ENCODE measurements at regions not wholly inside any gene's neighbourhood (a gene's known extent, or its start where the extent isn't known, plus 50 kb on each side); places are given as distances from the start of the nearest gene placed in this dataset.

GRCh38 chr10:111773950-111774349 lies 409.6 kb downstream of the GPAM start:
- H3K4me3 ChIP-seq, result no peak overlapping the region
- no peak for DNase-seq (ENCODE audit: low spot score in 2 of 2)
- H3K27me3 ChIP-seq, result no peaks in the 10 kb centered on the region
- H3K9me3 ChIP-seq, result no peaks in the 10 kb centered on the region
- H3K36me3 ChIP-seq, result no peaks in the 10 kb centered on the region
- H3K27ac ChIP-seq, result no peak overlapping the region
- WGBS, 2 donors, result 76 to 83% methylated on average over 1 of the region's 1 CpG
- no peaks in the 10 kb centered on the region for H3K4me1 ChIP-seq
- no peak for TF ChIP-seq CTCF (IDR thresholded peaks at IDR 0.05)
- TF ChIP-seq POLR2A (IDR thresholded peaks at IDR 0.05), result no peak
- no peak for TF ChIP-seq EP300 (IDR thresholded peaks at IDR 0.05)

- TF ChIP-seq EP300 (IDR thresholded peaks at IDR 0.05) (no peak), CTCF (IDR thresholded peaks at IDR 0.05) (no peak), POLR2A (IDR thresholded peaks at IDR 0.05) (no peak)
- H3K27me3 ChIP-seq, result no peaks in the 10 kb centered on the region
- no peaks in the 10 kb centered on the region for H3K4me1 ChIP-seq
- WGBS, 2 donors, result 78 to 81% methylated on average over 2 of the region's 2 CpGs
- H3K36me3 ChIP-seq, result no peaks in the 10 kb centered on the region
- no peaks in the 10 kb centered on the region for H3K9me3 ChIP-seq
- H3K4me3 ChIP-seq, result no peak overlapping the region
- H3K27ac ChIP-seq, result no peak overlapping the region
- DNase-seq (ENCODE audit: low spot score in 2 of 2), result no peak
These were observed 409.1 kb downstream of the GPAM start for GRCh38 chr10:111774486-111774885.

- H3K4me3 ChIP-seq, result no peak overlapping the region
- TF ChIP-seq CTCF (IDR thresholded peaks at IDR 0.05) (no peak), POLR2A (IDR thresholded peaks at IDR 0.05) (no peak), EP300 (IDR thresholded peaks at IDR 0.05) (no peak)
- H3K9me3 ChIP-seq, result no peaks in the 10 kb centered on the region
- no peak for DNase-seq (ENCODE audit: low spot score in 2 of 2)
- H3K36me3 ChIP-seq, result no peaks in the 10 kb centered on the region
- no peak overlapping the region for H3K27ac ChIP-seq
- WGBS, 2 donors, result 35 to 63% methylated on average over 1 of the region's 1 CpG
- no peaks in the 10 kb centered on the region for H3K27me3 ChIP-seq
- H3K4me1 ChIP-seq, result no peaks in the 10 kb centered on the region
These were observed 399.1 kb downstream of the GPAM start for GRCh38 chr10:111784436-111784835.

GRCh38 chr10:111784946-111785465 lies 398.6 kb downstream of the GPAM start:
- no peak overlapping the region for H3K27ac ChIP-seq

GRCh38 chr10:111785921-111786320 lies 397.6 kb downstream of the GPAM start:
- no peak overlapping the region for H3K4me3 ChIP-seq
- H3K9me3 ChIP-seq, result no peaks in the 10 kb centered on the region
- no peak overlapping the region for H3K27ac ChIP-seq
- TF ChIP-seq POLR2A (IDR thresholded peaks at IDR 0.05), result no peak
- no peak for TF ChIP-seq CTCF (IDR thresholded peaks at IDR 0.05)
- TF ChIP-seq EP300 (IDR thresholded peaks at IDR 0.05), result no peak
- DNase-seq (ENCODE audit: low spot score in 2 of 2), result no peak
- 38 to 44% methylated on average over 1 of the region's 1 CpG for WGBS, 2 donors
- no peaks in the 10 kb centered on the region for H3K4me1 ChIP-seq
- no peaks in the 10 kb centered on the region for H3K36me3 ChIP-seq
- no peaks in the 10 kb centered on the region for H3K27me3 ChIP-seq

More at GRCh38 chr10:111784946-111785465, 398.6 kb downstream of the GPAM start:
- DNase-seq (ENCODE audit: low spot score in 2 of 2), result no peak
- TF ChIP-seq POLR2A (IDR thresholded peaks at IDR 0.05) (no peak), EP300 (IDR thresholded peaks at IDR 0.05) (no peak), CTCF (IDR thresholded peaks at IDR 0.05) (no peak)
- Histone ChIP-seq H3K27me3 (no peaks in the 10 kb centered on the region), H3K9me3 (no peaks in the 10 kb centered on the region), H3K4me1 (no peaks in the 10 kb centered on the region), H3K36me3 (no peaks in the 10 kb centered on the region), H3K4me3 (no peak overlapping the region)
- WGBS, 2 donors, result 79 to 83% methylated on average over 2 of the region's 2 CpGs
